Calu3 (cell line): ENCODE measurements at regions not wholly inside any gene's neighbourhood (a gene's known extent, or its start where the extent isn't known, plus 50 kb on each side); places are given as distances from the start of the nearest gene placed in this dataset.

Experiments
- BruUV-seq: library from RNA; stranded (reverse); fragments of 400-500 nt; replicated peaks from 2 replicates; lab custom pipeline; 2021; lab: Mats Ljungman, UMichigan
- CTCF ChIA-PET: fragments of 300-600 bp; sonication (Branson Sonifier 250); formaldehyde crosslinking; loops from one replicate; lab custom pipeline; 2022; ENCODE audit warnings: antibody characterized with exemption; lab: Charles Lee
- DNase-seq: peaks from one replicate; pipeline ENCODE4 v3.0.0; 2022
- H3K27ac Mint-ChIP-seq: one replicate; pipeline ENCODE4 v1.8.0; 2022; ENCODE audit warnings: mixed read lengths; ENCODE audit not compliant: unreplicated experiment
- H3K27me3 Mint-ChIP-seq: one replicate; pipeline ENCODE4 v1.8.0; 2022; ENCODE audit warnings: mixed read lengths; ENCODE audit not compliant: unreplicated experiment
- H3K36me3 Mint-ChIP-seq: one replicate; pipeline ENCODE4 v1.8.0; 2022; ENCODE audit warnings: mild to moderate bottlenecking, moderate library complexity, mixed read lengths; ENCODE audit not compliant: insufficient read depth, unreplicated experiment
- H3K4me1 Mint-ChIP-seq: one replicate; pipeline ENCODE4 v1.8.0; 2022; ENCODE audit warnings: mild to moderate bottlenecking, low read depth, mixed read lengths; ENCODE audit not compliant: unreplicated experiment
- H3K4me3 Mint-ChIP-seq: one replicate; pipeline ENCODE4 v1.8.0; 2022; ENCODE audit warnings: mild to moderate bottlenecking, low read depth, moderate library complexity, mixed read lengths; ENCODE audit not compliant: unreplicated experiment
- H3K9me3 Mint-ChIP-seq: one replicate; pipeline ENCODE4 v1.8.0; 2022; ENCODE audit warnings: low read depth, mixed read lengths; ENCODE audit not compliant: unreplicated experiment
- intact Hi-C: fragments of 100-400 bp; cut with micrococcal nuclease; formaldehyde crosslinking; loops from one replicate; pipeline ENCODE4 v1.10.0; 2022; ENCODE audit not compliant: unreplicated experiment
- TF ChIP-seq, protein P1 (sequence below): fragments of 200-600 bp; IDR thresholded peaks from one replicate; pipeline ENCODE4 v1.8.0; 2022; ENCODE audit warnings: antibody characterized with exemption; ENCODE audit not compliant: unreplicated experiment

DNA sequence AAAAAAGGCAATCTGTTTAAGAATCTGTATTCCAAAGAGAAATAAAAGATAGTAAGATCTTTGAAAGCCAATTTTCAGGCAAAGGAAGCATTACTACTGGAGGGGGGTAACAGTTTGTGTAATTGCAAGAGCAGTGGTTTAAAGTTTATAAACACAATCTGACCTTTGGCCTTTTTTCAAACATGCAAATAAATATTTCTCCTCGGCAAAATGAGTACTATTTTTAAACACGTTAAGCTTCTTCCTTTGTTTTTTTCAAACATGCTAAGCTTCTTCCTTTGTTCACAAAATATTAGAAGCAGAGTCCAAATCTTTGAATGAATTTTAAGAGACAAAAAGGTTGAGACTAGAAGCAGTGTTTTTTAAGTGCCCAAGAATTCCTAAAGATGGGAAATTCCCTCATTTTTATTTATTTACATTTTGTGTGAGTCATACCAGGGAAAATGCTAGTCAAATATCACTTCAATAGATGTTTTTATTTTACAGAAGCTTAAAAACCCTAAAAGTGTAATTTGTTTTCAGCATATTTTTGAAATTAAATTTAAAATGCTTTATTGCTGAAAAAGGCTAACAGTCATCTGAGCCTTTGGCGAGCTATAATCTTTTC is 229.3 kb downstream of the GPR37 start:
- CTCF ChIA-PET: no interaction called here
- DNase-seq: no peak
- intact Hi-C loops: no loop called here
- no peaks in the 10 kb centered on the region for H3K36me3 Mint-ChIP-seq
- H3K27me3 Mint-ChIP-seq: no peaks in the 10 kb centered on the region
- TF ChIP-seq, protein P1, sequence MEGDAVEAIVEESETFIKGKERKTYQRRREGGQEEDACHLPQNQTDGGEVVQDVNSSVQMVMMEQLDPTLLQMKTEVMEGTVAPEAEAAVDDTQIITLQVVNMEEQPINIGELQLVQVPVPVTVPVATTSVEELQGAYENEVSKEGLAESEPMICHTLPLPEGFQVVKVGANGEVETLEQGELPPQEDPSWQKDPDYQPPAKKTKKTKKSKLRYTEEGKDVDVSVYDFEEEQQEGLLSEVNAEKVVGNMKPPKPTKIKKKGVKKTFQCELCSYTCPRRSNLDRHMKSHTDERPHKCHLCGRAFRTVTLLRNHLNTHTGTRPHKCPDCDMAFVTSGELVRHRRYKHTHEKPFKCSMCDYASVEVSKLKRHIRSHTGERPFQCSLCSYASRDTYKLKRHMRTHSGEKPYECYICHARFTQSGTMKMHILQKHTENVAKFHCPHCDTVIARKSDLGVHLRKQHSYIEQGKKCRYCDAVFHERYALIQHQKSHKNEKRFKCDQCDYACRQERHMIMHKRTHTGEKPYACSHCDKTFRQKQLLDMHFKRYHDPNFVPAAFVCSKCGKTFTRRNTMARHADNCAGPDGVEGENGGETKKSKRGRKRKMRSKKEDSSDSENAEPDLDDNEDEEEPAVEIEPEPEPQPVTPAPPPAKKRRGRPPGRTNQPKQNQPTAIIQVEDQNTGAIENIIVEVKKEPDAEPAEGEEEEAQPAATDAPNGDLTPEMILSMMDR: no peak
- peaks cover 4% of the 10 kb centered on the region for H3K9me3 Mint-ChIP-seq
- H3K27ac Mint-ChIP-seq: no peak overlapping the region
- BruUV-seq: no TSS peak
- H3K4me1 Mint-ChIP-seq: peaks cover 23% of the 10 kb centered on the region
- no peak overlapping the region for H3K4me3 Mint-ChIP-seq

DNA sequence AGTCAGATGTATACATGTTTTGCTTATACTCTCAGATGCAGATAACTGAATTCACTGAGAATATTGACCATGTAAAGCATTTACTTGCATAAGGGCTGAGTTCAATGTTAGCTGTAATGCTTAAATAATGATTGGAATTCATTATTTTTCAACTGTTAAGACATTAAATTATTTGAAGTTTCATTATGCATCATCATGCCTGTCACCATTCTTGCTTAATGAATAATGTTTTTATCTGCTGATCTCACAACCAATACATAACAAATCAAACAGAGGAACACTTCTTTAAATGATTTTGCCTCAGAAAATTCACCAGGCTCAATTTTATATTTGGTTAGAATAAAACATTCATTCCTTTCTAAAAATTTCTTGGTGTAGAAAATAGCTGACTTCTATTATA is 233.4 kb downstream of the GPR37 start:
- Mint-ChIP-seq H3K9me3 (peaks cover 10% of the 10 kb centered on the region), H3K4me1 (peaks cover 23% of the 10 kb centered on the region), H3K27me3 (no peaks in the 10 kb centered on the region), H3K36me3 (no peaks in the 10 kb centered on the region), H3K4me3 (no peak overlapping the region), H3K27ac (no peak overlapping the region)
- DNase-seq: no peak
- CTCF ChIA-PET: interaction anchor here (1.0 kb wide), 1 partner anchor 10 kb away, joined by 4 read pairs; no protein-coding TSS in a partner anchor
- TF ChIP-seq, protein P1: no peak
- intact Hi-C loops: no loop called here
- no TSS peak for BruUV-seq

DNA sequence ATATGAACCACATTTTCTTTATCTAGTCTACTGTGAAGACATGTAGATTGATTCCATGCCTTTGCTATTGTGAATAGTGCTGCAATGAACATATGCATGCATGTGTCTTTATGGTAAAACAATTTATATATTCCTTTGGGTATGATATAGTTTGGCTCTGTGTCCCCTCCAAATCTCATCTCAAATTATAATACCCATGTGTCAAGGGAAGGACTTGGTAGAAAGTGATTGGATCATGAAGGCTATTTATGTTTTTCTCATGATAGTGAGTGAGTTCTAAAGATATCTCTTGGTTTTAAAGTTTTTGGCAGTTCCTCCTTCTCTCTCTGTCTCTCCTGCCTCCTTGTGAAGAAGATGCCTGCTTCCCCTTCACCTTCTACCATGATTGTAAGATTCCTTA is 248.7 kb downstream of the GPR37 start:
- Mint-ChIP-seq H3K4me1 (peaks cover 10% of the 10 kb centered on the region), H3K36me3 (no peaks in the 10 kb centered on the region), H3K4me3 (no peak overlapping the region), H3K27me3 (no peaks in the 10 kb centered on the region), H3K9me3 (peaks cover 3% of the 10 kb centered on the region), H3K27ac (no peak overlapping the region)
- intact Hi-C loops: no loop called here
- CTCF ChIA-PET: no interaction called here
- BruUV-seq: no TSS peak
- TF ChIP-seq, protein P1: no peak
- DNase-seq: no peak

DNA sequence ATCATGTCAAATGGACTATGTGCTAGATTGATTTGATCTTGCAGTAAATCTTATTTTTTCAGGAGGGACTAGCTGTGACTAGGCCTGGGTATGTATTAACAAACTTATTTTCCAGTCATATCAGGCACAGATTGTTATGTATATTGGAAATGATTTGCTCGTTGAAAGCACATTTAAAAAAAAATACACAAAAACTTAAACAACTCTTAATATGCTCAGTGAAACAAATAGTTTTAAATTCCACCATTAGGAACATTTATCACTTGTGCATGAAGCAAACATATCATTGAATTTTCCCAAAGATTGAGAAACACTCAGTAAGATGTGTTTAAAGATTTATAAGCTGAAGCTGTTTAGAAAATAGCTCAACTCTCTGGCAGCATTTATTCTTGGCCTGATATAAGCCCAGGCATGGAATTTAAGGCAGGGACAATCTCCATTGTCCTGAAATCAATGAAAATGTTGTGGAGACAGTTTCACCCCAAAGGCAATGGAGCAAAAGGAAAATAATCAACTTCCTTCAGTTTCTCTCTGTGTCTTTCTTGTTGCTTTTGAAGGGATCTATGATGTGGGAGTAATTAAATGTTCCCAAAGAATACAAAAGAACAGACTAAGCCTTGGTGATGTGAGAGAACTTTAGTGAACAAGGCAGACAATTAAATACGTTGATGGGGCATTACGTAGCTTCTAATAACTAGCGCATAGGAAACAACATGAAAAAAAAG is 250.3 kb downstream of the GPR37 start:
- Mint-ChIP-seq H3K4me1 (peaks cover 3% of the 10 kb centered on the region), H3K9me3 (peaks cover 3% of the 10 kb centered on the region), H3K27me3 (no peaks in the 10 kb centered on the region), H3K4me3 (no peak overlapping the region), H3K36me3 (no peaks in the 10 kb centered on the region), H3K27ac (no peak overlapping the region)
- intact Hi-C loops: no loop called here
- TF ChIP-seq, protein P1: no peak
- DNase-seq: no peak
- no TSS peak for BruUV-seq
- CTCF ChIA-PET: no interaction called here
